ENCODE measurements at regions not wholly inside any gene's neighbourhood (a gene's known extent, or its start where the extent isn't known, plus 50 kb on each side); places are given as distances from the start of the nearest gene placed in this dataset.

DNA sequence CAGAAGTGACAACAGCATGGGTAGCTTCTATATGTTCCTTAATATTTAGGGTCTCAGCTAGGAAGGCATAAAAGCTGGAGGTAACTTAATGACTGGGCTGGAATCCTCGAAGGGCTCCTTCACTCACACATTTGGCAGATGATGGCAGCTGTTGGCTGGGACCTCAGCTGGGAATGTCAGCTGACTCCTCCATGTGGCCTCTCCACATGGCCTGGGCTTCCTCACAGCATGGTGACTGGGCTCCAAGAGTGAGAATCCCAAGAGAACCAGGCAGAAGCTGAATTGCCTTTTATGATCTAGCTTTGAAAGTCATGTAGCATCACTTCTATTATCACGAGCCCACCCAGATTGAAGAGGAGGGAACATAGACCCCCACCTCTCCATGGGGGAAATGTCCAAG is 54.9 kb downstream of the TET3 start:
- no peak for TF ChIP-seq TARDBP (IDR thresholded peaks at IDR 0.05)
- no peak for TF ChIP-seq FOXA1 (IDR thresholded peaks at IDR 0.05)

All from HEK293T (cell line).